Spleen (tissue), 11 donors: ENCODE measurements at regions not wholly inside any gene's neighbourhood (a gene's known extent, or its start where the extent isn't known, plus 50 kb on each side); places are given as distances from the start of the nearest gene placed in this dataset.

ENCODE experiments used
- DNase-seq: peaks from one replicate; pipeline ENCODE4 v3.0.0-alpha.2; 2020
- H3K27ac ChIP-seq, 8 donors: fragments of 200-600 bp; sonication (generic) in 7 of 8; 1 replicate in 4 of 8; 2 replicates in 4 of 8; pipeline versions ENCODE4 v1.5.0 to v1.8.0; 2016 to 2021; ENCODE audit warnings: inconsistent platforms in 4 of 8, mild to moderate bottlenecking in 4 of 8, moderate library complexity in 1 of 8
- H3K27me3 ChIP-seq, 7 donors: fragments of 200-600 bp; sonication (generic) in 6 of 7; replicated peaks in 1 of 7; 1 replicate in 4 of 7; 2 replicates in 3 of 7; pipeline versions ENCODE4 v1.5.0 to v1.8.0; 2016 to 2021; ENCODE audit warnings: inconsistent platforms in 3 of 7, mild to moderate bottlenecking in 1 of 7
- H3K36me3 ChIP-seq, 6 donors: fragments of 200-600 bp; sonication (generic) in 5 of 6; 1 replicate in 4 of 6; 2 replicates in 2 of 6; pipeline versions ENCODE4 v1.5.0 to v1.8.0; 2016 to 2021; ENCODE audit warnings: inconsistent platforms in 2 of 6
- H3K4me1 ChIP-seq, 6 donors: fragments of 200-600 bp; sonication (generic) in 5 of 6; 1 replicate in 3 of 6; 2 replicates in 3 of 6; pipeline versions ENCODE4 v1.5.0 to v1.8.0; 2016 to 2021; ENCODE audit warnings: inconsistent platforms in 3 of 6
- H3K4me3 ChIP-seq, 8 donors: fragments of 200-600 bp; sonication (generic) in 7 of 8; 1 replicate in 4 of 8; 2 replicates in 4 of 8; pipeline versions ENCODE4 v1.5.0 to v1.8.0; 2016 to 2021; ENCODE audit warnings: inconsistent platforms in 4 of 8, mild to moderate bottlenecking in 4 of 8, moderate library complexity in 2 of 8
- H3K9me3 ChIP-seq, 8 donors: fragments of 200-600 bp; sonication (generic) in 7 of 8; 1 replicate in 4 of 8; 2 replicates in 4 of 8; pipeline versions ENCODE4 v1.5.0 to v1.8.0; 2016 to 2021; ENCODE audit warnings: inconsistent platforms in 4 of 8
- POLR2A ChIP-seq, 3 donors: fragments of 450-650 bp; IDR thresholded peaks; one replicate each; pipeline ENCODE4 v1.5.1; 2017; ENCODE audit warnings: antibody characterized with exemption in 3 of 3, mild to moderate bottlenecking in 1 of 3
- POLR2AphosphoS5 ChIP-seq, 3 donors: sonication (generic); formaldehyde crosslinking; IDR thresholded peaks; one replicate each; pipeline ENCODE4 v1.5.1; 2017; ENCODE audit warnings: antibody characterized with exemption in 3 of 3
- WGBS, 5 donors: extraction: QIAGEN DNeasy Blood & Tissue Kit in 3 of 5; methylation state at CpG; one replicate each; pipeline versions ENCODE4 v1.1.5 to v1.1.7; 2013 to 2018; 5-methylcytosine and 5-hydroxymethylcytosine counted together
- intact Hi-C: fragments of 100-400 bp; cut with DNase I; formaldehyde crosslinking; loops from one replicate; pipeline ENCODE4 v1.15.0; 2023; ENCODE audit warnings: low total_unique reads
- TF ChIP-seq, protein P1 (sequence below), 11 experiments: fragments of 200-600 bp in 7 of 11; fragments of 450-650 bp in 4 of 11; sonication (generic) in 4 of 11; IDR thresholded peaks in 8 of 11; conservative IDR thresholded peaks in 3 of 11; 1 replicate in 7 of 11; 2 replicates in 4 of 11; pipeline versions ENCODE4 v1.4.0 to v1.8.0; 2016 to 2021; ENCODE audit warnings: antibody characterized with exemption in 11 of 11, inconsistent platforms in 4 of 11, mild to moderate bottlenecking in 1 of 11
- donor health status: healthy with polysubstance abuse.
- donor health status: DM: no; HTN: no; CAD: no; lungs with moderate emphysema.
- donor health status: DM: no; HTN: no; CAD: no.
- donor health status: Bipolar disorder and iron deficiency.
- donor health status: healthy.
- donor health status: DM: no; HTN: no; CAD: no.
- donor health status: DM: yes; HTN: yes; CAD: no.

DNA sequence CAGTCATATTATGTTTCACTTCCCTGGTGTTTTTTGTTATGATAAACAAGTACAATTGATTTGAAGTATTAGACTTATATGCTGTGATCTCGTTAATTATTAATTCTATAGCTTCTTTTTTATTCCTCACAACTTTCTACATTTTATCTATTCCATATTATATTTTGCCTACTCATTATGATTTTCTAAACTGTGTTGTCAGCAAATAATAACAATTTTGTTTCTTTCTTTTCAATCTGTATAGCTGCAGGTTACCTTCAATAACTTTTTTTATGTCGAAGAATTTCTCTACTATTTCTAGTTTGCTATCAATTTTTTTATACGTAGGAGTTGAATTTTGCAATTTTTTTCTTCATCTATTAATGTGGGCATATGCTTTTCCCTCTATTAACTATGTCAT, 304.4 kb downstream of the PCDH17 start:
- 54 to 90% (median 86%) methylated on average over 3 of the region's 3 CpGs for WGBS, 5 donors
- H3K4me3 ChIP-seq = no peak overlapping the region
- no peaks in the 10 kb centered on the region for H3K36me3 ChIP-seq
- TF ChIP-seq, protein P1, sequence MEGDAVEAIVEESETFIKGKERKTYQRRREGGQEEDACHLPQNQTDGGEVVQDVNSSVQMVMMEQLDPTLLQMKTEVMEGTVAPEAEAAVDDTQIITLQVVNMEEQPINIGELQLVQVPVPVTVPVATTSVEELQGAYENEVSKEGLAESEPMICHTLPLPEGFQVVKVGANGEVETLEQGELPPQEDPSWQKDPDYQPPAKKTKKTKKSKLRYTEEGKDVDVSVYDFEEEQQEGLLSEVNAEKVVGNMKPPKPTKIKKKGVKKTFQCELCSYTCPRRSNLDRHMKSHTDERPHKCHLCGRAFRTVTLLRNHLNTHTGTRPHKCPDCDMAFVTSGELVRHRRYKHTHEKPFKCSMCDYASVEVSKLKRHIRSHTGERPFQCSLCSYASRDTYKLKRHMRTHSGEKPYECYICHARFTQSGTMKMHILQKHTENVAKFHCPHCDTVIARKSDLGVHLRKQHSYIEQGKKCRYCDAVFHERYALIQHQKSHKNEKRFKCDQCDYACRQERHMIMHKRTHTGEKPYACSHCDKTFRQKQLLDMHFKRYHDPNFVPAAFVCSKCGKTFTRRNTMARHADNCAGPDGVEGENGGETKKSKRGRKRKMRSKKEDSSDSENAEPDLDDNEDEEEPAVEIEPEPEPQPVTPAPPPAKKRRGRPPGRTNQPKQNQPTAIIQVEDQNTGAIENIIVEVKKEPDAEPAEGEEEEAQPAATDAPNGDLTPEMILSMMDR (IDR thresholded peaks at IDR 0.05 in 8 of 11, conservative IDR thresholded peaks at IDR 0.05 in 3 of 11) = no peak
- no peak for TF ChIP-seq POLR2AphosphoS5 (IDR thresholded peaks at IDR 0.05)
- H3K4me1 ChIP-seq = no peaks in the 10 kb centered on the region
- H3K9me3 ChIP-seq = peaks cover 0 to 4% (median 0%) of the 10 kb centered on the region in 8 donors
- intact Hi-C loops = no loop called here
- DNase-seq = no peak
- no peaks in the 10 kb centered on the region for H3K27me3 ChIP-seq
- H3K27ac ChIP-seq = no peak overlapping the region

DNA sequence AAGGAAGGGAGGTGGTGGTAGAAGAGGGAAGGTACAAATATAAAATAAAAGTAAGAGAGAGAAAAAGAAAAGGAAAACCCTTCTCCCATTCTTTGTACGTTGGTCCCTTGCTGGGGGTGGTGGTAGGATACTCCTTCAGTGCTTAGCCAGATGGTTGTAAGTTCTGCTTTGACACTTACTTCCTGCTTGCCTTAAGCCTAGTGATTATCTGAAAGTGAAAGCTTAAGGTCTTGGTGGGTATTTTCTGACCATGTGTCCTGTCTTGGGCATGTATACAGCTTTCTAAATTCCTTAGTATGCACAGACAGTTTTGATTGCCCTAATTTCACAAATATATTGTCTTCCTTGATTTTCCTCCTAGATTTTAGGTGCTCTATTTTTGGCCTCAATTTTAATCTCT, 314.8 kb downstream of the PCDH17 start:
- no peaks in the 10 kb centered on the region for H3K27me3 ChIP-seq
- H3K36me3 ChIP-seq = no peaks in the 10 kb centered on the region
- no peaks in the 10 kb centered on the region for H3K4me1 ChIP-seq
- 13 to 52% (median 30%) methylated on average over 1 of the region's 1 CpG for WGBS, 5 donors
- H3K9me3 ChIP-seq = peaks cover 0 to 45% (median 33%) of the 10 kb centered on the region in 8 donors
- H3K4me3 ChIP-seq = no peak overlapping the region
- intact Hi-C loops = no loop called here
- H3K27ac ChIP-seq = no peak overlapping the region
- no peak for TF ChIP-seq POLR2A (IDR thresholded peaks at IDR 0.05)
- TF ChIP-seq, protein P1 (IDR thresholded peaks at IDR 0.05 in 8 of 11, conservative IDR thresholded peaks at IDR 0.05 in 3 of 11) = no peak
- TF ChIP-seq POLR2AphosphoS5 (IDR thresholded peaks at IDR 0.05) = no peak
- no peak for DNase-seq

DNA sequence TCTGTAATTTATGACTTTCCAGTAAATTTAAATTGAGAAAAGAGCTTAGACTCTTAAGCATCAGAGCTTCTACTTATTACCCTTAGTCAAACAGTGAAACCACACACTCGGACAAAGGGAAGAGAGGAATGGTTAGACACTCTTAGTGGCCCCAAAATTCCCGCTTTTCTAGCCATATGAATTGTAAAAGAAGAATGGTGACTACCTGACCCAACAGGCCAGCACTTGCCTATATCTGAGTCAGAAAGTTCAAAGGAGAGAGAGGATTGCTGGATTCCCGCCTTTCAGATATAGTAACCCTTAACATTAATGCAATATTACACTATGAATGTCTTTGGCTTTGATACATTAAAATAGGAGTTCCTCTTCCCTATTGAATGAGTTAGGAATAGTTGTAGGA, 317.3 kb downstream of the PCDH17 start:
- intact Hi-C loops = no loop called here
- no peaks in the 10 kb centered on the region for H3K4me1 ChIP-seq
- peaks cover 0 to 50% (median 42%) of the 10 kb centered on the region in 8 donors for H3K9me3 ChIP-seq
- H3K36me3 ChIP-seq = no peaks in the 10 kb centered on the region
- WGBS, 5 donors = 73 to 92% (median 80%) methylated on average over 3 of the region's 3 CpGs
- H3K4me3 ChIP-seq = no peak overlapping the region
- H3K27me3 ChIP-seq = no peaks in the 10 kb centered on the region
- DNase-seq = no peak
- TF ChIP-seq POLR2AphosphoS5 (IDR thresholded peaks at IDR 0.05) = no peak
- TF ChIP-seq, protein P1 (IDR thresholded peaks at IDR 0.05 in 8 of 11, conservative IDR thresholded peaks at IDR 0.05 in 3 of 11) = no peak
- no peak for TF ChIP-seq POLR2A (IDR thresholded peaks at IDR 0.05)
- no peak overlapping the region for H3K27ac ChIP-seq

DNA sequence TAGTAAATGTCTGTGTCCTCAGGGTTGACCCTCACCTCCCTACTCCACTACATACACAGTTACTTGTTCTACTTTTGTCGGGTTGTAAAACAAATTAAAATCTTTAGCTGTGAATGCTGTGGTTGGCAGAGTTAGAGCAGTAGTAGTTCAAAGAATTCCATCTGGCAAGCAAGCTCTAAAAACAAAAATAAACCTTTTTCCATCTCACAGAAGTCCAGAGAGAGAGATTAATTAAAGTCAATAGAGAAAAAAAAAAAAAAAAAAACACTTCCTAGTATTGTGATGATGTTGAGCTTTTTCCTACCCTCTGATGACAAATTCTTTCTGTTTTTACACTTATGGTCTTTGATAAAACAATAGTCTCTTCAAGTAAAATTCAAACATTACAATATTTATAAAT, 338.4 kb downstream of the PCDH17 start:
- 33 to 62% (median 45%) methylated on average over 1 of the region's 1 CpG for WGBS, 5 donors
- TF ChIP-seq POLR2AphosphoS5 (IDR thresholded peaks at IDR 0.05) (no peak), POLR2A (IDR thresholded peaks at IDR 0.05) (no peak)
- TF ChIP-seq, protein P1 (IDR thresholded peaks at IDR 0.05 in 8 of 11, conservative IDR thresholded peaks at IDR 0.05 in 3 of 11) = no peak
- H3K27me3 ChIP-seq = no peaks in the 10 kb centered on the region
- H3K9me3 ChIP-seq = peaks cover 0 to 46% (median 21%) of the 10 kb centered on the region in 8 donors
- H3K4me1 ChIP-seq = no peaks in the 10 kb centered on the region
- H3K27ac ChIP-seq = no peak overlapping the region
- DNase-seq = no peak
- no peaks in the 10 kb centered on the region for H3K36me3 ChIP-seq
- intact Hi-C loops = no loop called here
- no peak overlapping the region for H3K4me3 ChIP-seq
